ENCODE measurements at regions not wholly inside any gene's neighbourhood (a gene's known extent, or its start where the extent isn't known, plus 50 kb on each side); places are given as distances from the start of the nearest gene placed in this dataset.

DNA sequence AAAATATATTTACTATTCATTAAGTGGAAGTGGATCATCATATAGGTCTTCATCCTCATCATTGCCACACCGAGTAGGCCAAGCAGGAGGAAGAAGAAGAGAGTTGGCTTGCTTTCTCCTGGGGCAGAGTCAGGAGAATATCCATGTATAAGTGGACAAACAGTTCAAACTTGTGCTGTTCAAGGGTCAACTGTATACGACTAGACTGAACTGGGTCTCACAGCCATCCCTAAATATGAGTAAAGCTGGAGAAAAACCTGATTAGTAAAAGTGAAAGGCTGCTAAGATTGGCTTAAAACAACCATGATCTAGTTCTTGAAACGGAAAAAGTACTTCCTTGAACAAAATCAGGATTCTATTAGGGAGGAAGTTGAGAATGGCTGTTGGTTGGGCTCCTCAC is 276.7 kb upstream of the ADRA1B start (continued):
- no peak for TF ChIP-seq ZNF740 (CRISPR knock-in tag; IDR thresholded peaks at IDR 0.05)
- TF ChIP-seq ZNF740 (tag; IDR thresholded peaks at IDR 0.05) = peak in 1 of 2 experiments; percentile 70; a peak in 1 of 4 replicates
- no peak for TF ChIP-seq PRDM10 (IDR thresholded peaks at IDR 0.05; ENCODE audit: partially characterized antibody)
- TF ChIP-seq SAP30 (IDR thresholded peaks at IDR 0.05; ENCODE audit: borderline replicate concordance, insufficient read depth, low read depth, low read length, poor library complexity, severe bottlenecking) = no peak
- no peak for TF ChIP-seq BCL6 (CRISPR knock-in tag; IDR thresholded peaks at IDR 0.05)
- no peak for TF ChIP-seq ZSCAN32 (CRISPR knock-in tag; IDR thresholded peaks at IDR 0.05)
- TF ChIP-seq ZNF175 (CRISPR knock-in tag; IDR thresholded peaks at IDR 0.05; ENCODE audit: low read depth) = 0 out of 2 replicates have a peak, but pooled peaks have one; percentile 6
- 0 out of 2 replicates have a peak, but pooled peaks have one; percentile 40 for TF ChIP-seq PTTG1 (tag; IDR thresholded peaks at IDR 0.05; ENCODE audit: low read depth)
- TF ChIP-seq ZNF324 (CRISPR knock-in tag; IDR thresholded peaks at IDR 0.05) = no peak
- TF ChIP-seq ZNF354B (CRISPR knock-in tag; IDR thresholded peaks at IDR 0.05) = peak; percentile 4; the same call in 1 of the 2 replicates
- 0 out of 2 replicates have a peak, but pooled peaks have one; percentile 73 for TF ChIP-seq HDAC8 (tag; IDR thresholded peaks at IDR 0.05)
- TF ChIP-seq, protein P1, sequence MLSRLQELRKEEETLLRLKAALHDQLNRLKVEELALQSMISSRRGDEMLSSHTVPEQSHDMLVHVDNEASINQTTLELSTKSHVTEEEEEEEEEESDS (CRISPR knock-in tag; IDR thresholded peaks at IDR 0.05) = no peak
- TF ChIP-seq, protein P2, sequence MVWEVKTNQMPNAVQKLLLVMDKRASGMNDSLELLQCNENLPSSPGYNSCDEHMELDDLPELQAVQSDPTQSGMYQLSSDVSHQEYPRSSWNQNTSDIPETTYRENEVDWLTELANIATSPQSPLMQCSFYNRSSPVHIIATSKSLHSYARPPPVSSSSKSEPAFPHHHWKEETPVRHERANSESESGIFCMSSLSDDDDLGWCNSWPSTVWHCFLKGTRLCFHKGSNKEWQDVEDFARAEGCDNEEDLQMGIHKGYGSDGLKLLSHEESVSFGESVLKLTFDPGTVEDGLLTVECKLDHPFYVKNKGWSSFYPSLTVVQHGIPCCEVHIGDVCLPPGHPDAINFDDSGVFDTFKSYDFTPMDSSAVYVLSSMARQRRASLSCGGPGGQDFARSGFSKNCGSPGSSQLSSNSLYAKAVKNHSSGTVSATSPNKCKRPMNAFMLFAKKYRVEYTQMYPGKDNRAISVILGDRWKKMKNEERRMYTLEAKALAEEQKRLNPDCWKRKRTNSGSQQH (CRISPR knock-in tag; IDR thresholded peaks at IDR 0.05) = no peak
- TF ChIP-seq, protein P3, sequence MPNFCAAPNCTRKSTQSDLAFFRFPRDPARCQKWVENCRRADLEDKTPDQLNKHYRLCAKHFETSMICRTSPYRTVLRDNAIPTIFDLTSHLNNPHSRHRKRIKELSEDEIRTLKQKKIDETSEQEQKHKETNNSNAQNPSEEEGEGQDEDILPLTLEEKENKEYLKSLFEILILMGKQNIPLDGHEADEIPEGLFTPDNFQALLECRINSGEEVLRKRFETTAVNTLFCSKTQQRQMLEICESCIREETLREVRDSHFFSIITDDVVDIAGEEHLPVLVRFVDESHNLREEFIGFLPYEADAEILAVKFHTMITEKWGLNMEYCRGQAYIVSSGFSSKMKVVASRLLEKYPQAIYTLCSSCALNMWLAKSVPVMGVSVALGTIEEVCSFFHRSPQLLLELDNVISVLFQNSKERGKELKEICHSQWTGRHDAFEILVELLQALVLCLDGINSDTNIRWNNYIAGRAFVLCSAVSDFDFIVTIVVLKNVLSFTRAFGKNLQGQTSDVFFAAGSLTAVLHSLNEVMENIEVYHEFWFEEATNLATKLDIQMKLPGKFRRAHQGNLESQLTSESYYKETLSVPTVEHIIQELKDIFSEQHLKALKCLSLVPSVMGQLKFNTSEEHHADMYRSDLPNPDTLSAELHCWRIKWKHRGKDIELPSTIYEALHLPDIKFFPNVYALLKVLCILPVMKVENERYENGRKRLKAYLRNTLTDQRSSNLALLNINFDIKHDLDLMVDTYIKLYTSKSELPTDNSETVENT (CRISPR knock-in tag; IDR thresholded peaks at IDR 0.05) = no peak
- TF ChIP-seq ZBTB1 (CRISPR knock-in tag; IDR thresholded peaks at IDR 0.05; ENCODE audit: borderline replicate concordance, low read depth) = no peak
- peak; percentile 50; the same call in 1 of the 2 replicates for TF ChIP-seq ZNF589 (CRISPR knock-in tag; IDR thresholded peaks at IDR 0.05; ENCODE audit: low read depth)
- no peak for TF ChIP-seq MXD1 (CRISPR knock-in tag; IDR thresholded peaks at IDR 0.05; ENCODE audit: borderline replicate concordance, poor library complexity, severe bottlenecking)
- no peak for TF ChIP-seq HDAC2 (IDR thresholded peaks at IDR 0.05)
- TF ChIP-seq POLR3G (IDR thresholded peaks at IDR 0.05; ENCODE audit: extremely low read depth, insufficient read length, insufficient replicate concordance) = no peak
